ENCODE measurements at regions not wholly inside any gene's neighbourhood (a gene's known extent, or its start where the extent isn't known, plus 50 kb on each side); places are given as distances from the start of the nearest gene placed in this dataset.

GRCh38 chr5:160484678-160485077 is 63.0 kb downstream of the PTTG1 start:
- ChIA-PET POLR2A (interaction anchor here (1.5 kb wide), 1 partner anchor 17 kb away, joined by 3 read pairs; no protein-coding TSS in a partner anchor), CTCF (ENCODE audit: low intra/inter-chr PET ratio, low total read pairs) (no interaction called here)
- no TSS peak for BruUV-seq (replicated peaks)
- Histone ChIP-seq H3K79me2 (ENCODE audit: insufficient read depth, low read length) (peaks cover 8% of the 10 kb centered on the region), H3K27me3 (ENCODE audit: control insufficient read depth in 1 of 2, insufficient read depth in 2 of 2, low read length in 2 of 2) (no peaks in the 10 kb centered on the region), H3K9ac (ENCODE audit: insufficient read depth, low read depth, low read length) (no peak overlapping the region), H3K4me2 (ENCODE audit: low read depth, low read length) (no peak overlapping the region), H3K27ac (ENCODE audit: extremely low read length, insufficient read depth, low read length) (no peak overlapping the region), H3K36me3 (replicated peaks in 1 of 2; ENCODE audit: control insufficient read depth in 1 of 2, insufficient read depth in 2 of 2, low read length in 2 of 2) (peaks cover 5 to 8% of the 10 kb centered on the region in 2 experiments; a peak in 4 of 5 replicates), H3K4me3 (replicated peaks in 1 of 3; ENCODE audit: insufficient read depth in 1 of 3, low read depth in 2 of 3, low read length in 3 of 3) (no peak overlapping the region), H2AFZ (ENCODE audit: low read length) (no peak overlapping the region), H3K9me3 (ENCODE audit: low read length) (no peaks in the 10 kb centered on the region), H3K4me1 (ENCODE audit: insufficient read depth, low read length) (peaks cover 32% of the 10 kb centered on the region), H4K20me1 (ENCODE audit: insufficient read depth, low read length) (no peaks in the 10 kb centered on the region; the same call in 1 of the 2 replicates)
- intact Hi-C loops (cut with micrococcal nuclease; ENCODE audit: unreplicated experiment) = no loop called here
- in situ Hi-C loops (cut with HindIII; ENCODE audit: extremely low pct_ligation_motif_present, low pct_unique_long_range_greater_than_20kb) = no loop called here
- FAIRE-seq = no peak
- WGBS (ENCODE audit: low lambda C conversion rate) = 100% methylated on average over 2 of the region's 2 CpGs
- DNase-seq (ENCODE audit: low spot score) = no peak
- ATAC-seq = no peak
- no peak for TF ChIP-seq TBX2 (CRISPR knock-in tag; IDR thresholded peaks at IDR 0.05; ENCODE audit: borderline replicate concordance)
- no peak for TF ChIP-seq ZNF337 (CRISPR knock-in tag; IDR thresholded peaks at IDR 0.05; ENCODE audit: borderline replicate concordance, low read depth)
- TF ChIP-seq PCBP2 (optimal IDR thresholded peaks at IDR 0.05; ENCODE audit: low read depth, low read length, poor library complexity, severe bottlenecking) = no peak
- TF ChIP-seq U2AF1 (optimal IDR thresholded peaks at IDR 0.05; ENCODE audit: low read depth, low read length) = no peak
- TF ChIP-seq HIC2 (CRISPR knock-in tag; IDR thresholded peaks at IDR 0.05; ENCODE audit: low read depth) = no peak
- no peak for TF ChIP-seq NFYB (CRISPR knock-in tag; IDR thresholded peaks at IDR 0.05)
- TF ChIP-seq ZNF263 (CRISPR knock-in tag; IDR thresholded peaks at IDR 0.05) = no peak
- TF ChIP-seq THAP7 (CRISPR knock-in tag; IDR thresholded peaks at IDR 0.05) = no peak
- no peak for TF ChIP-seq ZNF501 (CRISPR knock-in tag; IDR thresholded peaks at IDR 0.05)
- no peak for TF ChIP-seq TOE1 (CRISPR knock-in tag; IDR thresholded peaks at IDR 0.05)
- no peak for TF ChIP-seq IRF2 (CRISPR knock-in tag; IDR thresholded peaks at IDR 0.05)
- no peak for TF ChIP-seq HMGA1 (CRISPR knock-in tag; conservative IDR thresholded peaks at IDR 0.05)
- no peak for TF ChIP-seq ZNF235 (CRISPR knock-in tag; IDR thresholded peaks at IDR 0.05; ENCODE audit: borderline replicate concordance)
- TF ChIP-seq MIXL1 (CRISPR knock-in tag; IDR thresholded peaks at IDR 0.05) = no peak
- TF ChIP-seq ZNF362 (CRISPR knock-in tag; IDR thresholded peaks at IDR 0.05; ENCODE audit: borderline replicate concordance) = no peak
- no peak for TF ChIP-seq ZNF609 (CRISPR knock-in tag; IDR thresholded peaks at IDR 0.05; ENCODE audit: borderline replicate concordance)

Data from HepG2 (cell line).